HFF-Myc (cell line): ENCODE measurements at regions not wholly inside any gene's neighbourhood (a gene's known extent, or its start where the extent isn't known, plus 50 kb on each side); places are given as distances from the start of the nearest gene placed in this dataset.

Experiments used
- DNase-seq: peaks from one replicate; pipeline ENCODE4 v3.0.0-alpha.2; 2011; ENCODE audit warnings: low read depth; ENCODE audit errors: extremely low read depth
- H3K4me3 ChIP-seq: replicated peaks from 2 replicates; pipeline ENCODE4 v1.5.1; 2011; ENCODE audit warnings: low read depth, mild to moderate bottlenecking, control low read depth, low read length
- TF ChIP-seq, protein P1 (sequence below): IDR thresholded peaks from 2 replicates; pipeline ENCODE4 v1.5.1; 2012; ENCODE audit warnings: mild to moderate bottlenecking, low read depth, low read length, control low read depth; ENCODE audit errors: missing control alignments

- DNase-seq: no peak
- TF ChIP-seq, protein P1, sequence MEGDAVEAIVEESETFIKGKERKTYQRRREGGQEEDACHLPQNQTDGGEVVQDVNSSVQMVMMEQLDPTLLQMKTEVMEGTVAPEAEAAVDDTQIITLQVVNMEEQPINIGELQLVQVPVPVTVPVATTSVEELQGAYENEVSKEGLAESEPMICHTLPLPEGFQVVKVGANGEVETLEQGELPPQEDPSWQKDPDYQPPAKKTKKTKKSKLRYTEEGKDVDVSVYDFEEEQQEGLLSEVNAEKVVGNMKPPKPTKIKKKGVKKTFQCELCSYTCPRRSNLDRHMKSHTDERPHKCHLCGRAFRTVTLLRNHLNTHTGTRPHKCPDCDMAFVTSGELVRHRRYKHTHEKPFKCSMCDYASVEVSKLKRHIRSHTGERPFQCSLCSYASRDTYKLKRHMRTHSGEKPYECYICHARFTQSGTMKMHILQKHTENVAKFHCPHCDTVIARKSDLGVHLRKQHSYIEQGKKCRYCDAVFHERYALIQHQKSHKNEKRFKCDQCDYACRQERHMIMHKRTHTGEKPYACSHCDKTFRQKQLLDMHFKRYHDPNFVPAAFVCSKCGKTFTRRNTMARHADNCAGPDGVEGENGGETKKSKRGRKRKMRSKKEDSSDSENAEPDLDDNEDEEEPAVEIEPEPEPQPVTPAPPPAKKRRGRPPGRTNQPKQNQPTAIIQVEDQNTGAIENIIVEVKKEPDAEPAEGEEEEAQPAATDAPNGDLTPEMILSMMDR: peak; percentile 49
- H3K4me3 ChIP-seq: no peak overlapping the region
Measured at GRCh38 chr22:23402275-23403151, 177.6 kb downstream of the IGLL1 start.

DNA sequence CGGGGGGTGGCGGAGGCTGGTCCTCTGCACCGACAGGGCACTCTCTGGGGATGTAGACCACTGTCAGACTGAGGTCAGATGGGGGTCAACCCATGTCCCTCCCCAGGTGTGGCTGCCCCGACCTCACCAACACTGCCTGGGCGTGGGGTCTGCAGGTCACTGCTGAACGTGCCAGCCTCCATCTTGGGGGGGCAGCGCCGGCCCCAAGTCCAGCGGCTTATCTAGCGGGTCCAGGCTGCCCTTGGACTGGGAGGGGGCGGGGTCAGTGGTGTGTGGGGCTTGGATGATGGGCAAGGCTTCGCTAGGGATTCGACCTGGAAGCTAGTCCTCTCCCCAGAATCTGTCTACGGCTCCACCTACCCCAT lies 178.2 kb downstream of the IGLL1 start:
- H3K4me3 ChIP-seq: no peak overlapping the region
- TF ChIP-seq, protein P1: no peak
- no peak for DNase-seq

GRCh38 chr22:23401111-23401909 lies 178.8 kb downstream of the IGLL1 start:
- TF ChIP-seq, protein P1: no peak
- DNase-seq: peak; percentile 14
- no peak overlapping the region for H3K4me3 ChIP-seq

DNA sequence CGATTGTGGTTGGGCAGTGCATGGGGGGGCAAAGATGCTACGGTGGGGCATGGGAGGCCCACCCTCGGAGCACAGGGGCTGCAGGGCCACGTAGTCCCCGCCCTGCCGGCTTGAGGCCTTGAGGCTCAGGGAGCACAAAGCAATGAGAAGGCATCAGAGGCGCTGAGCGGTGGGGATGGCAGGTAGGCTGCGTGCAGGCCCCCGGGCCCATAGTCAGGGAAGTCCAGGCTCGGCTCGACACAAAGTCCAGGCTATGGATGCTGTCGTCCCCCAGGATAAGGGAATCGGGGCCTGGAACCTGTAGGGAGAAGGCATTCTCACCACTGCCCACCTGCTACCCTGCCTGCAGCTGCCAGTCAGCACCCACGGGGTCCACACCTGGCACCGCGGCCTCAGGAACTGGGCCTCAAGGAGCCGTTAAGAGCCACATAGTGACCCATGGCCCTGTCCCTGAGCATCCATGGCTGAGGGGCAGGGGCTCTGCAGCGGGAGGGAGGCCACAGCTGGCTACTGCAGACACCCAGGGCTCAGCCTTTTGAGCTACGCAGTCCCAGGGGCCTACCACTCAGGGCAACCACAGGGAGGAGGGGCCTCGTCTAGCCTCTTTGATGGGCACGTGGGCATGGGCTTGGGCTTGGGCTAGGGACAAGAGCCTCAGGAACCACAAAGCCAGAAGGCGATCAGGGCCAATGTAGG lies 179.7 kb downstream of the IGLL1 start:
- TF ChIP-seq, protein P1: no peak
- DNase-seq: no peak
- H3K4me3 ChIP-seq: no peak overlapping the region

DNA sequence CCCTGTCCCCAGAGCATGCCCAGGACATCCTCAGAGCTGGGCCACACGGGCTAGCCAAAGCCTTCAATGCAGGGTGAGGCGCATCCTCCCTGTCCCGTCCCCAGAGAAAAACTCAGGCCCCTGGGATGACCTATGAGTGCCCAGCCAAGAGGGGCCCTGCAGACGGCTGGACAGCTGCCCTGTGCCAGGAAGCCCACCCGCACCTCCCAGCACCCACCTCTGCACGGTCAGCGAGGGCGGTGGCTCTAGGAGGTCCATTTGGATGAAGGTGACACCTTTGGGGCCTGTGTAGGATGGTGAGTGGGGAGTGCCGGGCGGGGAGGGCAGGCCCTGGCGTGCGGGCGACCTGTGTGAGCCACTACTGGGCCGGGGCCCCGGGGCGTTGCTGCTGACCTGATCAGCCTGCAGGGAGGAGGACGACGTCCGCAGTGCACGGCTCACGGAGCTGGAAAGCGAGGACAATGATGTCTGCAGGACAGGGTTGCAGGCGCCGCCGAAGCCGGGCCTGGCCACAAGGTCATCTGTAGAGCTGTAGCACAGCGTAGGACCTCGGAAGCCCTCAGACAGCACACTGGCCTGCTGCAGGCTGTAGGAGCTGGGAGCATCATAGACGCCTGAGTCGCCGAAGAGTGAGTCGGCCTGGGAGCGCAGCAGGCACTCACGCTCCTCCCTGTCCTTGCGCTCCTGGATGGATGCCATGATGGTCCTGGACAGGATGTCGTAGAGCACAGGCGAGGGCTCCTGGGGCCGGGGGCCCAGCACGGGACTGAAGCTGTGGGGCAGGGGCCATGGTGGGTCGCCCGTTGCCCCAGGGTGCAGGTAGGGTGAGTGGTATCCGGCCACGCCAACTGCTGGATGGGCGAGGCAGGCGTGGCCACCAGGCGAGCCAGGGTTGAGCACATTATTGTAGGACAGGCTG lies 180.5 kb downstream of the IGLL1 start:
- no peak for DNase-seq
- TF ChIP-seq, protein P1: no peak
- no peak overlapping the region for H3K4me3 ChIP-seq
